Trophoblast cell (in vitro differentiated cells and primary cell): ENCODE measurements at regions not wholly inside any gene's neighbourhood (a gene's known extent, or its start where the extent isn't known, plus 50 kb on each side); places are given as distances from the start of the nearest gene placed in this dataset.

Experiments
- DNase-seq, 2 donors: peaks; one replicate each; pipeline ENCODE4 v3.0.0-alpha.2; 2016
- H2AFZ ChIP-seq: 2 replicates; pipeline ENCODE4 v1.6.1; 2013; ENCODE audit warnings: low read length, moderate library complexity, mild to moderate bottlenecking; ENCODE audit not compliant: insufficient read depth, poor library complexity
- H2AK5ac ChIP-seq: 2 replicates; pipeline ENCODE4 v1.6.1; 2013; ENCODE audit warnings: mild to moderate bottlenecking, low read length
- H2BK120ac ChIP-seq: 2 replicates; pipeline ENCODE4 v1.6.1; 2013; ENCODE audit warnings: low read length, mild to moderate bottlenecking, moderate library complexity; ENCODE audit not compliant: insufficient read depth, poor library complexity
- H2BK12ac ChIP-seq: 2 replicates; pipeline ENCODE4 v1.6.1; 2013; ENCODE audit warnings: mild to moderate bottlenecking, low read length, moderate library complexity
- H2BK5ac ChIP-seq: 2 replicates; pipeline ENCODE4 v1.6.1; 2013; ENCODE audit warnings: low read length, low read depth, moderate library complexity, mild to moderate bottlenecking; ENCODE audit not compliant: poor library complexity
- H3K14ac ChIP-seq: 2 replicates; pipeline ENCODE4 v1.6.1; 2013; ENCODE audit warnings: mild to moderate bottlenecking, low read length
- H3K18ac ChIP-seq: 2 replicates; pipeline ENCODE4 v1.6.1; 2013; ENCODE audit warnings: mild to moderate bottlenecking, low read length
- H3K23ac ChIP-seq: 2 replicates; pipeline ENCODE4 v1.6.1; 2013; ENCODE audit warnings: low read length
- H3K27ac ChIP-seq: 2 replicates; pipeline ENCODE4 v1.5.1; 2013; ENCODE audit warnings: low read depth, mild to moderate bottlenecking, inconsistent platforms, low read length, moderate library complexity
- H3K27me3 ChIP-seq: 2 replicates; pipeline ENCODE4 v1.6.1; 2013; ENCODE audit warnings: inconsistent platforms, mild to moderate bottlenecking, low read length, moderate library complexity; ENCODE audit not compliant: insufficient read depth
- H3K36me3 ChIP-seq, 2 experiments: 1 replicate in 1 of 2; 2 replicates in 1 of 2; pipeline ENCODE4 v1.6.1; 2013; ENCODE audit warnings: low read length in 2 of 2, mild to moderate bottlenecking in 2 of 2, moderate library complexity in 1 of 2; ENCODE audit not compliant: insufficient read depth in 2 of 2, control insufficient read depth in 1 of 2
- H3K4ac ChIP-seq: 2 replicates; pipeline ENCODE4 v1.6.1; 2013; ENCODE audit warnings: low read depth, mild to moderate bottlenecking, low read length, moderate library complexity
- H3K4me1 ChIP-seq, 2 experiments: 1 replicate in 1 of 2; 2 replicates in 1 of 2; pipeline ENCODE4 v1.6.1; 2013; ENCODE audit warnings: low read length in 2 of 2, mild to moderate bottlenecking in 2 of 2, moderate library complexity in 1 of 2; ENCODE audit not compliant: insufficient read depth in 2 of 2, control insufficient read depth in 1 of 2
- H3K4me2 ChIP-seq: 2 replicates; pipeline ENCODE4 v1.6.1; 2013; ENCODE audit warnings: inconsistent platforms, mild to moderate bottlenecking, low read length, moderate library complexity
- H3K4me3 ChIP-seq: 2 replicates; pipeline ENCODE4 v1.5.1; 2013; ENCODE audit warnings: mild to moderate bottlenecking, low read depth, low read length, inconsistent platforms
- H3K79me1 ChIP-seq: one replicate; pipeline ENCODE4 v1.6.1; 2013; ENCODE audit warnings: low read length
- H3K79me2 ChIP-seq: 2 replicates; pipeline ENCODE4 v1.6.1; 2013; ENCODE audit warnings: low read length, mild to moderate bottlenecking; ENCODE audit not compliant: control insufficient read depth, insufficient read depth, poor library complexity
- H3K9ac ChIP-seq: 2 replicates; pipeline ENCODE4 v1.6.1; 2013; ENCODE audit warnings: mild to moderate bottlenecking, low read length
- H3K9me3 ChIP-seq: 2 replicates; pipeline ENCODE4 v1.6.1; 2013; ENCODE audit warnings: low read depth, mild to moderate bottlenecking, control low read depth, inconsistent platforms, low read length; ENCODE audit not compliant: insufficient read depth
- H4K12ac ChIP-seq: 2 replicates; pipeline ENCODE4 v1.6.1; 2013; ENCODE audit warnings: low read depth, mild to moderate bottlenecking, low read length, moderate library complexity
- H4K8ac ChIP-seq: 2 replicates; pipeline ENCODE4 v1.6.1; 2013; ENCODE audit warnings: low read depth, mild to moderate bottlenecking, low read length, moderate library complexity
- H4K91ac ChIP-seq: one replicate; pipeline ENCODE4 v1.6.1; 2013; ENCODE audit warnings: low read depth, mild to moderate bottlenecking, low read length, moderate library complexity
- WGBS: extraction: QIAGEN DNeasy Blood & Tissue Kit; methylation state at CpG from one replicate; pipeline ENCODE4 v1.1.7; 2013; ENCODE audit warnings: missing lambda C conversion rate; ENCODE audit not compliant: insufficient read length, insufficient coverage; ENCODE audit errors: extremely low coverage; 5-methylcytosine and 5-hydroxymethylcytosine counted together

- no peak overlapping the region for H2AFZ ChIP-seq
- no peak overlapping the region for H2BK12ac ChIP-seq
- H3K9me3 ChIP-seq = no peaks in the 10 kb centered on the region
- DNase-seq = no peak
- H2BK5ac ChIP-seq = no peak overlapping the region
- no peaks in the 10 kb centered on the region for H3K36me3 ChIP-seq
- no peak overlapping the region for H3K4me2 ChIP-seq
- no peak overlapping the region for H3K27ac ChIP-seq
- H4K8ac ChIP-seq = no peak overlapping the region
- H3K79me1 ChIP-seq = no peaks in the 10 kb centered on the region
- H3K4me1 ChIP-seq = peaks cover 7 to 14% of the 10 kb centered on the region in 2 experiments
- no peak overlapping the region for H4K91ac ChIP-seq
- no peak overlapping the region for H3K18ac ChIP-seq
- WGBS = no CpG with 5 or more reads among the region's 2 CpGs
- no peaks in the 10 kb centered on the region for H3K27me3 ChIP-seq
- no peak overlapping the region for H2AK5ac ChIP-seq
- H3K23ac ChIP-seq = no peak overlapping the region
- H3K79me2 ChIP-seq = no peaks in the 10 kb centered on the region
- no peak overlapping the region for H3K4ac ChIP-seq
- H2BK120ac ChIP-seq = no peak overlapping the region
- H3K14ac ChIP-seq = no peak overlapping the region
- H3K9ac ChIP-seq = no peak overlapping the region
- H3K4me3 ChIP-seq = no peak overlapping the region
- H4K12ac ChIP-seq = no peak overlapping the region
These were observed 57.1 kb upstream of the C5orf46 start for GRCh38 chr5:147963436-147963835.

GRCh38 chr5:147961208-147961749, 54.9 kb upstream of the C5orf46 start:
- H3K14ac ChIP-seq = no peak overlapping the region
- peak overlapping the region; percentile 21 for H3K4me2 ChIP-seq
- H4K8ac ChIP-seq = no peak overlapping the region
- H2BK5ac ChIP-seq = no peak overlapping the region
- no peak overlapping the region for H2AFZ ChIP-seq
- H3K18ac ChIP-seq = no peak overlapping the region
- H3K9me3 ChIP-seq = no peaks in the 10 kb centered on the region
- H2BK12ac ChIP-seq = no peak overlapping the region
- no peak overlapping the region for H3K4ac ChIP-seq
- peak in 1 of 2 donors; percentile 14 for DNase-seq
- peaks cover 7 to 14% of the 10 kb centered on the region in 2 experiments for H3K4me1 ChIP-seq
- H3K27me3 ChIP-seq = no peaks in the 10 kb centered on the region
- H2AK5ac ChIP-seq = no peak overlapping the region
- no peak overlapping the region for H3K4me3 ChIP-seq
- no peak overlapping the region for H3K9ac ChIP-seq
- H4K91ac ChIP-seq = no peak overlapping the region
- H3K23ac ChIP-seq = no peak overlapping the region
- WGBS = no CpG with 5 or more reads among the region's 2 CpGs
- no peaks in the 10 kb centered on the region for H3K36me3 ChIP-seq
- H3K27ac ChIP-seq = no peak overlapping the region
- H3K79me1 ChIP-seq = no peaks in the 10 kb centered on the region
- no peak overlapping the region for H4K12ac ChIP-seq
- no peaks in the 10 kb centered on the region for H3K79me2 ChIP-seq
- no peak overlapping the region for H2BK120ac ChIP-seq

- no CpG with 5 or more reads among the region's 6 CpGs for WGBS
These were observed 51.6 kb upstream of the C5orf46 start for GRCh38 chr5:147957901-147958300.

GRCh38 chr5:147956842-147957223, 50.5 kb upstream of the C5orf46 start:
- Histone ChIP-seq H3K79me2 (no peaks in the 10 kb centered on the region), H3K18ac (no peak overlapping the region), H3K4me3 (no peak overlapping the region), H4K12ac (no peak overlapping the region), H2BK12ac (no peak overlapping the region), H4K8ac (no peak overlapping the region), H3K4ac (no peak overlapping the region), H3K36me3 (no peaks in the 10 kb centered on the region), H4K91ac (no peak overlapping the region), H2AFZ (no peak overlapping the region), H2BK5ac (no peak overlapping the region), H3K79me1 (no peaks in the 10 kb centered on the region), H2BK120ac (no peak overlapping the region), H3K23ac (no peak overlapping the region), H3K9me3 (no peaks in the 10 kb centered on the region), H3K14ac (no peak overlapping the region), H3K27me3 (no peaks in the 10 kb centered on the region), H3K9ac (no peak overlapping the region), H2AK5ac (no peak overlapping the region), H3K27ac (no peak overlapping the region), H3K4me2 (no peak overlapping the region), H3K4me1 (peaks cover 0 to 5% of the 10 kb centered on the region in 2 experiments)
- WGBS = no CpG with 5 or more reads among the region's 2 CpGs
- DNase-seq = no peak

More at GRCh38 chr5:147957901-147958300, 51.6 kb upstream of the C5orf46 start:
- Histone ChIP-seq H2BK12ac (no peak overlapping the region), H3K9ac (no peak overlapping the region), H3K79me1 (no peaks in the 10 kb centered on the region), H3K18ac (no peak overlapping the region), H3K4me3 (no peak overlapping the region), H4K91ac (no peak overlapping the region), H2AK5ac (no peak overlapping the region), H3K9me3 (no peaks in the 10 kb centered on the region), H3K27me3 (no peaks in the 10 kb centered on the region), H3K23ac (no peak overlapping the region), H3K4me1 (peaks cover 0 to 5% of the 10 kb centered on the region in 2 experiments), H4K12ac (no peak overlapping the region), H3K4me2 (no peak overlapping the region), H3K27ac (no peak overlapping the region), H3K4ac (no peak overlapping the region), H3K14ac (no peak overlapping the region), H4K8ac (no peak overlapping the region), H3K79me2 (no peaks in the 10 kb centered on the region), H2AFZ (no peak overlapping the region), H2BK120ac (no peak overlapping the region), H3K36me3 (no peaks in the 10 kb centered on the region), H2BK5ac (no peak overlapping the region)
- DNase-seq = peak; percentile 86 to 97
